HEK293 (cell line): ENCODE measurements at regions not wholly inside any gene's neighbourhood (a gene's known extent, or its start where the extent isn't known, plus 50 kb on each side); places are given as distances from the start of the nearest gene placed in this dataset.

Source experiments
- CTCF ChIA-PET: fragments of 350-600 bp; formaldehyde crosslinking; extraction: SDS; loops from one replicate; lab custom pipeline; 2021; ENCODE audit warnings: antibody characterized with exemption; lab: Yijun Ruan, JAX
- POLR2A ChIA-PET: fragments of 300-600 bp; formaldehyde crosslinking; extraction: SDS; loops from one replicate; lab custom pipeline; 2020; ENCODE audit warnings: antibody characterized with exemption, inconsistent platforms; lab: Yijun Ruan, JAX
- H3K27ac ChIP-seq: fragments of 200-500 bp; sonication (Bioruptor generic); 2 replicates; pipeline ENCODE4 v1.5.1; 2014; ENCODE audit warnings: low read depth, low read length, control low read depth, inconsistent platforms; ENCODE audit errors: extremely low read depth
- H3K36me3 ChIP-seq, 2 experiments: fragments of 200-500 bp in 1 of 2; sonication (Bioruptor generic) in 1 of 2; 1 replicate in 1 of 2; 2 replicates in 1 of 2; pipeline ENCODE4 v1.5.1; 2014 to 2017; ENCODE audit warnings: inconsistent platforms in 2 of 2, low read length in 2 of 2; ENCODE audit not compliant: control insufficient read depth in 2 of 2, insufficient read depth in 1 of 2
- H3K4me1 ChIP-seq: fragments of 200-500 bp; sonication (Bioruptor generic); 2 replicates; pipeline ENCODE4 v1.5.1; 2014; ENCODE audit warnings: mild to moderate bottlenecking, low read length, inconsistent platforms; ENCODE audit not compliant: control insufficient read depth, insufficient read depth
- H3K4me3 ChIP-seq: 2 replicates; pipeline ENCODE4 v1.5.1; 2011; ENCODE audit warnings: low read depth, mild to moderate bottlenecking, control low read depth, low read length, moderate library complexity
- H3K9me3 ChIP-seq: fragments of 200-500 bp; sonication (Bioruptor generic); 2 replicates; pipeline ENCODE4 v1.5.1; 2014; ENCODE audit warnings: low read depth, low read length, inconsistent platforms; ENCODE audit not compliant: control insufficient read depth, insufficient read depth
- ELK4 ChIP-seq: IDR thresholded peaks from 2 replicates; pipeline ENCODE4 v1.6.1; 2011; ENCODE audit warnings: mild to moderate bottlenecking, low read depth, low read length, borderline replicate concordance
- FEZF1 ChIP-seq: fragments of 450-650 bp; formaldehyde crosslinking; IDR thresholded peaks from 2 replicates; pipeline ENCODE4 v1.5.1; 2016; ENCODE audit warnings: missing biosample characterization, missing genetic modification characterization
- GFI1B ChIP-seq: fragments of 450-650 bp; formaldehyde crosslinking; IDR thresholded peaks from 2 replicates; pipeline ENCODE4 v1.5.1; 2016; ENCODE audit warnings: missing biosample characterization, missing genetic modification characterization
- HOXA7 ChIP-seq: sonication (generic); formaldehyde crosslinking; IDR thresholded peaks from 2 replicates; pipeline ENCODE4 v1.8.1; 2022; ENCODE audit warnings: missing genetic modification reagents, borderline replicate concordance
- PATZ1 ChIP-seq: fragments of 450-650 bp; formaldehyde crosslinking; IDR thresholded peaks from 2 replicates; pipeline ENCODE4 v1.5.1; 2016; ENCODE audit warnings: missing biosample characterization, missing genetic modification characterization
- WT1 ChIP-seq: fragments of 450-650 bp; formaldehyde crosslinking; IDR thresholded peaks from 2 replicates; pipeline ENCODE4 v1.5.1; 2016; ENCODE audit warnings: missing biosample characterization, missing genetic modification characterization
- ZBTB20 ChIP-seq: fragments of 450-650 bp; formaldehyde crosslinking; IDR thresholded peaks from 2 replicates; pipeline ENCODE4 v1.5.1; 2016; ENCODE audit warnings: missing biosample characterization, missing genetic modification characterization
- ZBTB26 ChIP-seq: fragments of 450-650 bp; formaldehyde crosslinking; optimal IDR thresholded peaks from 2 replicates; pipeline ENCODE3; 2016; ENCODE audit warnings: missing biosample characterization, mild to moderate bottlenecking, missing genetic modification characterization
- ZBTB48 ChIP-seq: fragments of 450-650 bp; formaldehyde crosslinking; IDR thresholded peaks from 2 replicates; pipeline ENCODE4 v1.5.1; 2016; ENCODE audit warnings: missing biosample characterization, missing genetic modification characterization
- ZFP3 ChIP-seq: fragments of 450-650 bp; formaldehyde crosslinking; IDR thresholded peaks from 2 replicates; pipeline ENCODE4 v1.5.1; 2016; ENCODE audit warnings: low read depth, missing biosample characterization, missing genetic modification characterization
- ZNF138 ChIP-seq: fragments of 450-650 bp; formaldehyde crosslinking; IDR thresholded peaks from 2 replicates; pipeline ENCODE4 v1.5.1; 2016; ENCODE audit warnings: missing biosample characterization, missing genetic modification characterization, borderline replicate concordance
- ZNF140 ChIP-seq: fragments of 450-650 bp; formaldehyde crosslinking; IDR thresholded peaks from 2 replicates; pipeline ENCODE4 v1.5.1; 2016; ENCODE audit warnings: missing biosample characterization, missing genetic modification characterization
- ZNF174 ChIP-seq: fragments of 450-650 bp; formaldehyde crosslinking; IDR thresholded peaks from 2 replicates; pipeline ENCODE4 v1.5.0; 2017; ENCODE audit warnings: missing biosample characterization, mild to moderate bottlenecking, missing genetic modification characterization
- ZNF214 ChIP-seq: fragments of 450-650 bp; formaldehyde crosslinking; IDR thresholded peaks from 2 replicates; pipeline ENCODE4 v1.5.1; 2017; ENCODE audit warnings: missing biosample characterization, mild to moderate bottlenecking, missing genetic modification characterization, borderline replicate concordance
- ZNF311 ChIP-seq: fragments of 450-650 bp; formaldehyde crosslinking; IDR thresholded peaks from 2 replicates; pipeline ENCODE4 v1.5.1; 2017; ENCODE audit warnings: missing biosample characterization, missing genetic modification characterization, borderline replicate concordance
- ZNF521 ChIP-seq: fragments of 450-650 bp; formaldehyde crosslinking; IDR thresholded peaks from 2 replicates; pipeline ENCODE4 v1.5.1; 2017; ENCODE audit warnings: missing biosample characterization, mild to moderate bottlenecking, missing genetic modification characterization
- ZNF530 ChIP-seq: fragments of 450-650 bp; formaldehyde crosslinking; IDR thresholded peaks from 2 replicates; pipeline ENCODE4 v1.5.1; 2016; ENCODE audit warnings: low read depth, missing biosample characterization, missing genetic modification characterization
- ZNF555 ChIP-seq: fragments of 450-650 bp; formaldehyde crosslinking; conservative IDR thresholded peaks from 2 replicates; pipeline ENCODE4 v1.5.1; 2017; ENCODE audit warnings: missing biosample characterization, mild to moderate bottlenecking, missing genetic modification characterization, inconsistent platforms
- ZNF623 ChIP-seq: fragments of 450-650 bp; formaldehyde crosslinking; IDR thresholded peaks from 2 replicates; pipeline ENCODE4 v1.5.1; 2016; ENCODE audit warnings: missing biosample characterization, missing genetic modification characterization
- ZNF626 ChIP-seq: fragments of 450-650 bp; sonication (Bioruptor Pico); formaldehyde crosslinking; IDR thresholded peaks from 2 replicates; pipeline ENCODE4 v1.5.1; 2018; ENCODE audit warnings: missing biosample characterization, missing genetic modification characterization, inconsistent platforms
- ZNF639 ChIP-seq: fragments of 450-650 bp; formaldehyde crosslinking; IDR thresholded peaks from 2 replicates; pipeline ENCODE4 v1.5.1; 2016; ENCODE audit warnings: missing biosample characterization, missing genetic modification characterization
- ZSCAN18 ChIP-seq: fragments of 450-650 bp; formaldehyde crosslinking; IDR thresholded peaks from 2 replicates; pipeline ENCODE4 v1.5.1; 2016; ENCODE audit warnings: missing biosample characterization, missing genetic modification characterization
- ZSCAN30 ChIP-seq: fragments of 450-650 bp; IDR thresholded peaks from 2 replicates; pipeline ENCODE4 v1.5.1; 2018; ENCODE audit warnings: missing biosample characterization, mild to moderate bottlenecking, missing genetic modification characterization, moderate library complexity

- no peaks in the 10 kb centered on the region for H3K4me1 ChIP-seq
- TF ChIP-seq ZNF555 (tag by site-specific recombination), result no peak
- no peak for TF ChIP-seq ELK4
- no peak for TF ChIP-seq ZSCAN30 (tag by site-specific recombination)
- no peak for TF ChIP-seq ZBTB48 (tag by site-specific recombination)
- TF ChIP-seq ZNF138, result no peak
- TF ChIP-seq ZNF530 (tag by site-specific recombination), result no peak
- TF ChIP-seq, all 188 proteins: peak for 0
- H3K4me3 ChIP-seq, result no peak overlapping the region
- no peaks in the 10 kb centered on the region for H3K36me3 ChIP-seq
- POLR2A ChIA-PET, result no interaction called here
- no peaks in the 10 kb centered on the region for H3K9me3 ChIP-seq
- H3K27ac ChIP-seq, result no peak overlapping the region
- CTCF ChIA-PET, result interaction anchor here (0.7 to 2.6 kb wide), 10 partner anchors 13 to 535 kb away, joined by 3 to 21 read pairs (median 4); no protein-coding TSS in a partner anchor
These were observed 186.2 kb upstream of the MEX3C start for GRCh38 chr18:51383711-51384110.

GRCh38 chr18:51385270-51385669 is 187.8 kb upstream of the MEX3C start:
- ChIA-PET POLR2A (no interaction called here), CTCF (interaction anchor here (0.5 to 2.6 kb wide), 11 partner anchors 9 to 275 kb away, joined by 3 to 21 read pairs (median 3); no protein-coding TSS in a partner anchor)
- TF ChIP-seq FEZF1 (tag by site-specific recombination) (no peak), ZNF623 (tag by site-specific recombination) (no peak), GFI1B (tag by site-specific recombination) (no peak), ZNF214 (tag by site-specific recombination) (no peak), ZFP3 (tag by site-specific recombination) (no peak), ZBTB26 (no peak), ZNF521 (no peak), HOXA7 (no peak), WT1 (tag by site-specific recombination) (no peak), ZNF174 (tag by site-specific recombination) (no peak), ZBTB20 (tag by site-specific recombination) (no peak), ZNF626 (tag by site-specific recombination) (no peak), ZNF311 (tag by site-specific recombination) (no peak)
- Histone ChIP-seq H3K4me3 (no peak overlapping the region), H3K27ac (no peak overlapping the region), H3K36me3 (no peaks in the 10 kb centered on the region), H3K4me1 (no peaks in the 10 kb centered on the region), H3K9me3 (no peaks in the 10 kb centered on the region)

- Histone ChIP-seq H3K27ac (no peak overlapping the region), H3K9me3 (no peaks in the 10 kb centered on the region), H3K4me1 (no peaks in the 10 kb centered on the region), H3K4me3 (no peak overlapping the region), H3K36me3 (no peaks in the 10 kb centered on the region)
- POLR2A ChIA-PET, result no interaction called here
- CTCF ChIA-PET, result interaction anchor here (1.0 kb wide), 1 partner anchor 281 kb away, joined by 3 read pairs; no protein-coding TSS in a partner anchor
- TF ChIP-seq PATZ1 (tag by site-specific recombination) (no peak), ZNF639 (tag by site-specific recombination) (no peak), ZSCAN18 (tag by site-specific recombination) (no peak), ZNF140 (tag by site-specific recombination) (no peak)
These were observed 193.2 kb upstream of the MEX3C start for GRCh38 chr18:51390702-51391101.
